HEK293 (cell line): ENCODE measurements at regions not wholly inside any gene's neighbourhood (a gene's known extent, or its start where the extent isn't known, plus 50 kb on each side); places are given as distances from the start of the nearest gene placed in this dataset.

Source experiments
- ZNF677 ChIP-seq: fragments of 450-650 bp; IDR thresholded peaks from 2 replicates; pipeline ENCODE4 v1.5.0; 2018; ENCODE audit warnings: missing biosample characterization, mild to moderate bottlenecking, missing genetic modification characterization, moderate library complexity
- ZNF792 ChIP-seq: fragments of 450-650 bp; formaldehyde crosslinking; IDR thresholded peaks from 2 replicates; pipeline ENCODE4 v1.5.1; 2016; ENCODE audit warnings: missing biosample characterization, missing genetic modification characterization

GRCh38 chr2:67970542-67970941 lies 92.3 kb downstream of the C1D start:
- TF ChIP-seq ZNF677 (tag by site-specific recombination) (no peak), ZNF792 (no peak)
